Ishikawa (cell line): ENCODE measurements at regions not wholly inside any gene's neighbourhood (a gene's known extent, or its start where the extent isn't known, plus 50 kb on each side); places are given as distances from the start of the nearest gene placed in this dataset.

Experiments used
- CEBPB ChIP-seq: IDR thresholded peaks from 2 replicates; pipeline ENCODE4 v1.6.1; 2012
- CREB1 ChIP-seq: IDR thresholded peaks from 2 replicates; pipeline ENCODE4 v1.6.1; 2012; ENCODE audit warnings: low read depth
- EGR1 ChIP-seq: IDR thresholded peaks from 2 replicates; pipeline ENCODE4 v1.6.1; 2012
- EP300 ChIP-seq: IDR thresholded peaks from 2 replicates; pipeline ENCODE4 v1.6.1; 2012; ENCODE audit warnings: borderline replicate concordance
- FOXM1 ChIP-seq: IDR thresholded peaks from 2 replicates; pipeline ENCODE4 v1.6.1; 2012; ENCODE audit warnings: low read depth, borderline replicate concordance
- NFIC ChIP-seq: IDR thresholded peaks from 2 replicates; pipeline ENCODE4 v1.6.1; 2012
- RAD21 ChIP-seq: IDR thresholded peaks from 2 replicates; pipeline ENCODE4 v1.6.1; 2012; ENCODE audit warnings: low read depth
- TAF1 ChIP-seq: IDR thresholded peaks from 2 replicates; pipeline ENCODE4 v1.6.1; 2012; ENCODE audit warnings: low read depth, mild to moderate bottlenecking
- TEAD4 ChIP-seq: IDR thresholded peaks from 2 replicates; pipeline ENCODE4 v1.6.1; 2012
- YY1 ChIP-seq: IDR thresholded peaks from 2 replicates; pipeline ENCODE4 v1.6.1; 2012; ENCODE audit warnings: low read depth
- ZBTB7A ChIP-seq: IDR thresholded peaks from 2 replicates; pipeline ENCODE4 v1.6.1; 2012; ENCODE audit warnings: low read depth
- TF ChIP-seq, protein P1 (sequence below): IDR thresholded peaks from 2 replicates; pipeline ENCODE4 v1.6.1; 2012

DNA sequence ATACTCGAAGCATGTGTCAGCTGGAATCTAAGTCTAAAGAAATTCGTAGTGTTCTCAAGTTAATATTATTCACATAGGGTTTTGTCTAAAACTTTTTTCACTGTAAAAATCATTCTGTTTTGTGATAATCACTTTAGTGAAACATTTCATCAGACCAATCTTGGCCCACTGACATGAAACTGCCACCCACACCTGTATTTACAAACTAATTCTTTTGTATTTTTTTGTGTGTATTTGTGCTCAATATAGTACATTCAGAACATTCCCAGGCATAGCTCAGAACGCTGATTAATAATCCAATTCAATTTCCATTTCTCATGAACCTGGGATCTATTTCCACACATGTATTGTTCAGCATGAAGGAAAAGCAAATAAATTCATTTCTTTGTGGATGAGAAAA is 191.7 kb downstream of the RASSF9 start:
- TF ChIP-seq, protein P1, sequence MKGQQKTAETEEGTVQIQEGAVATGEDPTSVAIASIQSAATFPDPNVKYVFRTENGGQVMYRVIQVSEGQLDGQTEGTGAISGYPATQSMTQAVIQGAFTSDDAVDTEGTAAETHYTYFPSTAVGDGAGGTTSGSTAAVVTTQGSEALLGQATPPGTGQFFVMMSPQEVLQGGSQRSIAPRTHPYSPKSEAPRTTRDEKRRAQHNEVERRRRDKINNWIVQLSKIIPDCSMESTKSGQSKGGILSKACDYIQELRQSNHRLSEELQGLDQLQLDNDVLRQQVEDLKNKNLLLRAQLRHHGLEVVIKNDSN = no peak
- no peak for TF ChIP-seq EP300
- TF ChIP-seq NFIC = no peak
- no peak for TF ChIP-seq EGR1
- no peak for TF ChIP-seq CREB1
- TF ChIP-seq YY1 = no peak
- no peak for TF ChIP-seq TEAD4
- TF ChIP-seq CEBPB = no peak
- no peak for TF ChIP-seq TAF1
- TF ChIP-seq FOXM1 = no peak
- TF ChIP-seq ZBTB7A = no peak
- TF ChIP-seq RAD21 = no peak
